WI38 (cell line): ENCODE measurements at regions not wholly inside any gene's neighbourhood (a gene's known extent, or its start where the extent isn't known, plus 50 kb on each side); places are given as distances from the start of the nearest gene placed in this dataset.

ENCODE experiments used
- H3K4me3 ChIP-seq: 2 replicates; pipeline ENCODE4 v1.5.1; 2011; ENCODE audit warnings: low read depth, mild to moderate bottlenecking, control low read depth, low read length
- CTCF ChIP-seq: IDR thresholded peaks from 2 replicates; pipeline ENCODE4 v1.5.1; 2012; ENCODE audit warnings: low read depth, mild to moderate bottlenecking, control low read depth, low read length

- H3K4me3 ChIP-seq, result no peak overlapping the region
- TF ChIP-seq CTCF, result no peak
These were observed 55.3 kb upstream of the HAAO start for GRCh38 chr2:42847596-42848151.

GRCh38 chr2:42846932-42847595 lies 54.7 kb upstream of the HAAO start:
- TF ChIP-seq CTCF, result no peak
- no peak overlapping the region for H3K4me3 ChIP-seq

- TF ChIP-seq CTCF, result no peak
- no peak overlapping the region for H3K4me3 ChIP-seq
These were observed 53.6 kb upstream of the HAAO start for GRCh38 chr2:42846026-42846425.

GRCh38 chr2:42844901-42845821 lies 52.8 kb upstream of the HAAO start:
- 0 out of 2 replicates have a peak overlapping the region, but pooled peaks have one; percentile 30 for H3K4me3 ChIP-seq

GRCh38 chr2:42844366-42844765 lies 52.0 kb upstream of the HAAO start:
- TF ChIP-seq CTCF, result no peak
- H3K4me3 ChIP-seq, result no peak overlapping the region

More at GRCh38 chr2:42844901-42845821, 52.8 kb upstream of the HAAO start:
- TF ChIP-seq CTCF, result no peak

GRCh38 chr2:42843611-42844010 lies 51.2 kb upstream of the HAAO start:
- no peak overlapping the region for H3K4me3 ChIP-seq
- no peak for TF ChIP-seq CTCF

- H3K4me3 ChIP-seq, result no peak overlapping the region
- no peak for TF ChIP-seq CTCF
These were observed 50.7 kb upstream of the HAAO start for GRCh38 chr2:42843131-42843530.
